ENCODE measurements at regions not wholly inside any gene's neighbourhood (a gene's known extent, or its start where the extent isn't known, plus 50 kb on each side); places are given as distances from the start of the nearest gene placed in this dataset.

DNA sequence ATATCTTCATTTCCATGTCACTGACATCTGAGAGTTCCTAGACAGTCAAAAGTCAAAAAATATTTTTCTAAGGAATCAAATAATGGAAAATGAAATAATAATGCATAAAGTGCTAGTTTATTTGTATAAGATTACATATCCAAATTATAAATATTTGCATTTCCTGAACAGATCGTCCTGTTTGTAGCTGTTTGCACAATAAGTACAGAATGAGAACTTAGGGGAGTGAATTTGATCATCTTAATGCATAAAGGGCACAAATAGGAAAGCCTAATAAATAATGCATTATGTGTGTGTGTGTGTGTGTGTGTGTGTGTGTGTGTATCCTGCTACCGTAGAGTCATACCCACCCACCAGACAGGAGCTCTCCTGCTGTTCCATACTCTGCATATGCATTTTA, 521.0 kb upstream of the EPHA7 start:
- TF ChIP-seq, protein P1, sequence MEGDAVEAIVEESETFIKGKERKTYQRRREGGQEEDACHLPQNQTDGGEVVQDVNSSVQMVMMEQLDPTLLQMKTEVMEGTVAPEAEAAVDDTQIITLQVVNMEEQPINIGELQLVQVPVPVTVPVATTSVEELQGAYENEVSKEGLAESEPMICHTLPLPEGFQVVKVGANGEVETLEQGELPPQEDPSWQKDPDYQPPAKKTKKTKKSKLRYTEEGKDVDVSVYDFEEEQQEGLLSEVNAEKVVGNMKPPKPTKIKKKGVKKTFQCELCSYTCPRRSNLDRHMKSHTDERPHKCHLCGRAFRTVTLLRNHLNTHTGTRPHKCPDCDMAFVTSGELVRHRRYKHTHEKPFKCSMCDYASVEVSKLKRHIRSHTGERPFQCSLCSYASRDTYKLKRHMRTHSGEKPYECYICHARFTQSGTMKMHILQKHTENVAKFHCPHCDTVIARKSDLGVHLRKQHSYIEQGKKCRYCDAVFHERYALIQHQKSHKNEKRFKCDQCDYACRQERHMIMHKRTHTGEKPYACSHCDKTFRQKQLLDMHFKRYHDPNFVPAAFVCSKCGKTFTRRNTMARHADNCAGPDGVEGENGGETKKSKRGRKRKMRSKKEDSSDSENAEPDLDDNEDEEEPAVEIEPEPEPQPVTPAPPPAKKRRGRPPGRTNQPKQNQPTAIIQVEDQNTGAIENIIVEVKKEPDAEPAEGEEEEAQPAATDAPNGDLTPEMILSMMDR (conservative IDR thresholded peaks at IDR 0.05; ENCODE audit: control insufficient read depth, insufficient read depth, low read depth, low read length) = no peak
- no peak for DNase-seq (ENCODE audit: low read depth)

DNA sequence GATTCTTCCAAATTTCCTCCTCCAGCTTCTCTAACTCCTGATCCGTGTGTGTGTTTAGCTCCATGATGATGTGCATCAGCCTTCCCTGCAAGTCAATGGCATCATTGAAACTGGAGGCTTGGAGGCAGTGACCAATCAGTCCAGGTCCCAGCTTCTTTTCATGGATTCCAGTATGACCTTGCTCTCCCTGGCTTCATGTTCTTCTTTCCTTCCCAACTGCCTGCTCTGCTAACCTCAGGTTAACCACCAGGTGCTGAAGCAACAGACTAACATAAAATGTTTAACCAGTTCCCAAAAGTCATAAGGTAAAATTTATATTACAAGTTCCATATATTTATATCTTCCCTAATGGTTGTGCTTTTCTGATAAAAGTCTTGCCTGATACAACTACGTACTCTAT, 512.8 kb upstream of the EPHA7 start:
- TF ChIP-seq, protein P1 (conservative IDR thresholded peaks at IDR 0.05; ENCODE audit: control insufficient read depth, insufficient read depth, low read depth, low read length) = no peak
- H3K4me3 ChIP-seq (ENCODE audit: control insufficient read depth, low read depth, low read length) = no peak overlapping the region
- DNase-seq (ENCODE audit: low read depth) = no peak

More for the DNA sequence above, 521.0 kb upstream of the EPHA7 start:
- no peak overlapping the region for H3K4me3 ChIP-seq (ENCODE audit: control insufficient read depth, low read depth, low read length)

DNA sequence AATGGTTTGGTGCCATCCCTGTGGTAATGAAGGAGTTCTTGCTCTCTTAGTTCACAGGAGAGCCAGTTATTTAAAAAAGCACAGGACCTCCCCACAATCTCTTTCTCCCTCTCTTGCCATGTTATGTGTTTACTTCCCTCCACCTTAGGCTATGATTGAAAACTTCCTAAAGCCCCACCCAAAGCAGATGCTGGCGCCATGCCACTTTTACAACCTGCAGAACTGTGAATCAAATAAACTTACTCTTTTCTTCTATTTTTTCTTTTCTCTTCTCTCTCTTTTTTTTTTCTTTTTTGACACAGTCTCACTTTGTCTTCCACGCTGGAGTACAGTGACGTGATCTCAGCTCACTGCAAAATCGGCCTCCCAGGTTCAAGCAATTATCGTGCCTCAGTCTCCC, 508.4 kb upstream of the EPHA7 start:
- TF ChIP-seq, protein P1 (conservative IDR thresholded peaks at IDR 0.05; ENCODE audit: control insufficient read depth, insufficient read depth, low read depth, low read length) = no peak
- DNase-seq (ENCODE audit: low read depth) = no peak
- H3K4me3 ChIP-seq (ENCODE audit: control insufficient read depth, low read depth, low read length) = no peak overlapping the region

DNA sequence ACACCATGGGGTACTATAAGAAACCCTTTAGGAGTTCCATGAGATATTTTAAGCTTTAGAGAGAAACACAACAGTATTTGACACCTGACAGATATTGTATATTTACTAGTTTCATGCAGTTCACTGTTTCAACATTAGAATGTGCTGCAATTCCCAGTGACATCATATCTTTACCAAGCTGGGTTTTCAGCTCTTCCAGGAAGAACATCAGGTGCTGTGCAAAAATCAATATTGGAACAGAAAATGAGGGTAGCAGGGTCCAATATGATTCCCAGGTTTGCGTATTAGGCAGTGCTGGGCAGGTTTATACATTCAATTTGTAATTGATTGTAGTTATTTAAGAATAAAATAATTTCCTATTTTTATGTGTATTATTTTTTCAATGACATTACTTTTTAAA, 500.0 kb upstream of the EPHA7 start:
- H3K4me3 ChIP-seq (ENCODE audit: control insufficient read depth, low read depth, low read length) = no peak overlapping the region
- DNase-seq (ENCODE audit: low read depth) = no peak
- TF ChIP-seq, protein P1 (conservative IDR thresholded peaks at IDR 0.05; ENCODE audit: control insufficient read depth, insufficient read depth, low read depth, low read length) = no peak

DNA sequence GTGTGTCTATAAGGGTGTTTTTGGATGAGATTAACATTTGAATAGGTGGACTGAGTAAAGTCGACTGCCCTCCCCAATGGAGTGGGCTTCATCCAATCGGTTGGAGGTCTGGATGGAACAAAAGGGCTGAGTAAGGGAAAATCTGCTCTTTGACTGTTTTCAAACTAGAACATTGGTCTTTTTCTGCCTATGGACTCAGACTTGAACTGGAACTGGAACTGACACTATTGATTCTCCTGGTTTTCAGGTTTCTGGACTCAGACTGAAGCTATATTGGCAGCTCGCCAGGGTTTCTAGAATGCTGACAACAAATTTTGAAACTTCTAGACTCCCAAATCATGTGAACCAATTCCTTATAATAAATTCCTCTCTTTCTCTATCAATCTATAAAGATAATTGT, 498.9 kb upstream of the EPHA7 start:
- TF ChIP-seq, protein P1 (conservative IDR thresholded peaks at IDR 0.05; ENCODE audit: control insufficient read depth, insufficient read depth, low read depth, low read length) = no peak
- no peak for DNase-seq (ENCODE audit: low read depth)
- no peak overlapping the region for H3K4me3 ChIP-seq (ENCODE audit: control insufficient read depth, low read depth, low read length)

DNA sequence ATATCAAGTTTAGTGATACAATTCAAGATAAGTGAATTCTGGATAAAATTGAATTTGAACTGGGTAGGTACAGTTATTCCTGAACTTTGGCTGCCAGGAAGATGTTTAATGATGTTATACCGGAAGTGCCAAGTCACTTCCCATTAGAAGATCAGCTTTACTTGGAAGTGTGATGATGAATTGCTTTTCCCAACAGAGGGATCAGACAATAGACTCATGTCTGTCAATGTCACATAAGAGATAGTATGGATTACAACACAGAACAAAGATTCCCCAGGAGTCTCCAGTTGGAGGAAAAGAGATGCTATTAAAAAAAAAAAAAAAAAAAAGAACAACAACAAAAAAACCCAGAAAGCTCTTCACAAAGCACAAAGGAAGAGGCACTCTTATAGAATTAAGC, 497.9 kb upstream of the EPHA7 start:
- H3K4me3 ChIP-seq (ENCODE audit: control insufficient read depth, low read depth, low read length) = no peak overlapping the region
- TF ChIP-seq, protein P1 (conservative IDR thresholded peaks at IDR 0.05; ENCODE audit: control insufficient read depth, insufficient read depth, low read depth, low read length) = no peak
- no peak for DNase-seq (ENCODE audit: low read depth)

DNA sequence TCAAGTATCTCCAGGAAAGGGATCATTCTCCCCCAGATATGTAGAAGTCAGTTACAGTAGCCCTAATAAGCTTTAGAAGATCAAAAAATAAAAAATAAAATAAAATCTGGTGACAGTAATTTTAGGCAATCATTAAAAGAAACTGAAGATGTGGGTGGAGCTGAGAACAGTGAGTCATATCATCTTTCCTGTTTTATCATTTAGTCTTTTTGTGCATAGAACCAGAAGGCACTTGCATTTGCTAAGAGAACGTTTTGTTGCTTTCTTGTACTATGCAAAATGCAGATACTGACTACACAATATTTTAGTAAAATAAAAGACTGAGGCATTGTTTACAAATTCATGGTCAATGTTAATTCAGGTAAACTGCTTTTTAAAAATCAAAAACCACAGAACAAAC, 497.4 kb upstream of the EPHA7 start:
- no peak for DNase-seq (ENCODE audit: low read depth)
- no peak overlapping the region for H3K4me3 ChIP-seq (ENCODE audit: control insufficient read depth, low read depth, low read length)
- TF ChIP-seq, protein P1 (conservative IDR thresholded peaks at IDR 0.05; ENCODE audit: control insufficient read depth, insufficient read depth, low read depth, low read length) = no peak

All from fibroblast of mammary gland (primary cell).